ENCODE measurements at regions not wholly inside any gene's neighbourhood (a gene's known extent, or its start where the extent isn't known, plus 50 kb on each side); places are given as distances from the start of the nearest gene placed in this dataset.

GRCh38 chr9:80873861-80874260 is 815.5 kb downstream of the TLE1 start:
- TF ChIP-seq CTCF (IDR thresholded peaks at IDR 0.05; ENCODE audit: insufficient read depth, low read length, poor library complexity, severe bottlenecking) (no peak), EZH2phosphoT487 (conservative IDR thresholded peaks at IDR 0.05; ENCODE audit: low read length) (no peak)
- no peaks in the 10 kb centered on the region for H4K20me1 ChIP-seq (ENCODE audit: low read depth, low read length)
- no peaks in the 10 kb centered on the region for H3K27me3 ChIP-seq (ENCODE audit: low read length)
- no peaks in the 10 kb centered on the region for H3K9me3 ChIP-seq (ENCODE audit: insufficient read depth, low read length)
- no peaks in the 10 kb centered on the region for H3K36me3 ChIP-seq (ENCODE audit: low read length)
- no peaks in the 10 kb centered on the region; the same call in 1 of the 2 replicates for H3K9me2 ChIP-seq (replicated peaks; ENCODE audit: insufficient read depth, low read length)
- no peak overlapping the region for H3K9ac ChIP-seq (ENCODE audit: low read length)
- no peak overlapping the region for H2AFZ ChIP-seq (ENCODE audit: low read depth, low read length, severe bottlenecking)
- no peaks in the 10 kb centered on the region for H3K79me2 ChIP-seq (ENCODE audit: insufficient read depth, low read length)
- no peak overlapping the region for H3K4me3 ChIP-seq (ENCODE audit: insufficient read depth, low read length, poor library complexity, severe bottlenecking)
- no peaks in the 10 kb centered on the region for H3F3A ChIP-seq (ENCODE audit: insufficient read depth)
- H3K4me2 ChIP-seq (ENCODE audit: low read depth, low read length, poor library complexity, severe bottlenecking) = no peak overlapping the region
- H3K27ac ChIP-seq (ENCODE audit: low read depth, low read length) = no peak overlapping the region

GRCh38 chr9:80871596-80871995 is 817.8 kb downstream of the TLE1 start:
- Histone ChIP-seq H3K27me3 (ENCODE audit: low read length) (no peaks in the 10 kb centered on the region), H3K36me3 (ENCODE audit: low read length) (no peaks in the 10 kb centered on the region), H3K27ac (ENCODE audit: low read depth, low read length) (no peak overlapping the region), H3K9me3 (ENCODE audit: insufficient read depth, low read length) (no peaks in the 10 kb centered on the region), H3K79me2 (ENCODE audit: insufficient read depth, low read length) (no peaks in the 10 kb centered on the region), H3K9ac (ENCODE audit: low read length) (no peak overlapping the region), H2AFZ (ENCODE audit: low read depth, low read length, severe bottlenecking) (no peak overlapping the region), H3K4me3 (ENCODE audit: insufficient read depth, low read length, poor library complexity, severe bottlenecking) (no peak overlapping the region), H4K20me1 (ENCODE audit: low read depth, low read length) (no peaks in the 10 kb centered on the region), H3F3A (ENCODE audit: insufficient read depth) (no peaks in the 10 kb centered on the region), H3K9me2 (replicated peaks; ENCODE audit: insufficient read depth, low read length) (no peaks in the 10 kb centered on the region; the same call in 1 of the 2 replicates), H3K4me2 (ENCODE audit: low read depth, low read length, poor library complexity, severe bottlenecking) (no peak overlapping the region)
- no peak for TF ChIP-seq CTCF (IDR thresholded peaks at IDR 0.05; ENCODE audit: insufficient read depth, low read length, poor library complexity, severe bottlenecking)

DNA sequence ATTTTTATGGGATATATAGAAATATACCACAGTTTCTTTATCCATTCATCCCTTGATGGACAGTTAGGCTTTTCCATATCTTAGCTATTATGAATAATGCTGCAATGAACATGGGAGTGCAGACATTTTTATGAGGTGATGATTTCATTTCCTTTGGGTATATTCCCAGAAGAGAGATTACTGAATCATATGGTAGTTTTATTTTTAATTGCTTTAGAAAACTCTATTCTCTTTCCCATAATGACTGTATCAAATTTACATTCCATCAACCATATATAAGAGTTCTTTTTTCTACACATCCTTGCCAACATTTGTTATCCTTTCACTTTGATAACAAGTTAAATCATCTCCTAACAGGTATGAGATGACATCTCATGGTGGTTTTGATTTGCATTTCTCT is 821.6 kb downstream of the TLE1 start:
- TF ChIP-seq EZH2phosphoT487 (conservative IDR thresholded peaks at IDR 0.05; ENCODE audit: low read length) = no peak
- TF ChIP-seq CTCF (IDR thresholded peaks at IDR 0.05; ENCODE audit: insufficient read depth, low read length, poor library complexity, severe bottlenecking) = no peak
- H3F3A ChIP-seq (ENCODE audit: insufficient read depth) = no peaks in the 10 kb centered on the region
- H3K9me3 ChIP-seq (ENCODE audit: insufficient read depth, low read length) = no peaks in the 10 kb centered on the region

More for the DNA sequence above, 821.6 kb downstream of the TLE1 start:
- no peak overlapping the region for H3K4me2 ChIP-seq (ENCODE audit: low read depth, low read length, poor library complexity, severe bottlenecking)
- no peak overlapping the region for H3K4me3 ChIP-seq (ENCODE audit: insufficient read depth, low read length, poor library complexity, severe bottlenecking)
- H3K9me2 ChIP-seq (replicated peaks; ENCODE audit: insufficient read depth, low read length) = no peaks in the 10 kb centered on the region
- no peak overlapping the region for H3K27ac ChIP-seq (ENCODE audit: low read depth, low read length)
- no peaks in the 10 kb centered on the region for H3K36me3 ChIP-seq (ENCODE audit: low read length)
- H3K27me3 ChIP-seq (ENCODE audit: low read length) = no peaks in the 10 kb centered on the region
- no peak overlapping the region for H2AFZ ChIP-seq (ENCODE audit: low read depth, low read length, severe bottlenecking)
- H3K79me2 ChIP-seq (ENCODE audit: insufficient read depth, low read length) = no peaks in the 10 kb centered on the region
- no peak overlapping the region for H3K9ac ChIP-seq (ENCODE audit: low read length)
- no peaks in the 10 kb centered on the region for H4K20me1 ChIP-seq (ENCODE audit: low read depth, low read length)
